GM19463 (cell line): ENCODE measurements at regions not wholly inside any gene's neighbourhood (a gene's known extent, or its start where the extent isn't known, plus 50 kb on each side); places are given as distances from the start of the nearest gene placed in this dataset.

Experiments used
- ATAC-seq: cut with Tn5 transposase; IDR thresholded peaks from one replicate; pipeline ENCODE4 v1.9.1; 2021; ENCODE audit warnings: mild to moderate bottlenecking, moderate library complexity; ENCODE audit not compliant: unreplicated experiment

DNA sequence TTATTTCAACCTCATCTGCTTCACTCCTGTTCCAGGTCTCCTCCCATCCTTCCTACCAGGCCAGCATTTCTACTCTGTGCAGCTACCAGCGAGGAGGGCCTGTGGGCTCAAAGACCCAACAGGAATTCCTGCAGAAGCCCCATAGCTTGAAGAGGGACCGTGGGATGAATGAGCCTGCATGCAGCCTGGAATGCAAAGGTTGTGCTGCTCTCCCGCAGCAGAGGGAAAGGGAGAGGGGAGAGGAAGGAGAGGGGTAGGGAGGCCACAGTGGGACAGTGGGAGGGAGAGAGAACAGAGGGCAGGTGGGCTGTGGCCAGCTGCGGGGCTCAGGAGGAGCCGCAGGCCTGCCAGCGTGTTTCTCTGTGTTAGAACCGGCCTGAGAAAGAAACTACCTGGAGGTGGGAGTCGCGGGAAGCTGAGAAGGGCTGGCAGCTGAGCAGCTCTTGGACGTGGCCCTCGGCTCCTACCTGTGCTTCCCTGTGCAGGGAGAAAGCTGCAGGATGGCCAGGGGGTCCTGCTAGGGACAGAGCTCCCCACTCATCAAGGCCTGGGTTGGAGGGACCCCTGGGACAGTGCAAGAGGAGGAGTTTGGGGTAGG is 66.1 kb upstream of the MLN start:
- no peak for ATAC-seq

DNA sequence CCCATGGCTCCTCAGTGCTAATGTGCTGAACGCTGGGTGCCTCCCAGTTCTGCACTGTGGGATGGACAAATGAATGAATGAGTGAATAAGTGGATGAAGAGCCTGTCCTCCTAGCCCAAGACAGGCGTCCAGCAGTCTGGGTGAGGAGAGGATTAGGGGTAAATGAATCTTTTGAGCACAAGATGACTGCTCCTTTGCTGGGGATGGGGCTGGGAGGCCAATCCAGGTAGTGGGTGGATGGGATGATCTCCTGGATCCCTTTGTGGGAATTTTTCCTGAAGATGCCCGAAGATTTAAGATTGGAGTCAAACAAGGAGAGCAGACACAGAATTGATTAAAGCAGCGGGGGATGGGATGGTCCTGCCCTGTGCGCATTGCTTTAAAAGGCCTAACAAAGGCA is 65.3 kb upstream of the MLN start:
- no peak for ATAC-seq

DNA sequence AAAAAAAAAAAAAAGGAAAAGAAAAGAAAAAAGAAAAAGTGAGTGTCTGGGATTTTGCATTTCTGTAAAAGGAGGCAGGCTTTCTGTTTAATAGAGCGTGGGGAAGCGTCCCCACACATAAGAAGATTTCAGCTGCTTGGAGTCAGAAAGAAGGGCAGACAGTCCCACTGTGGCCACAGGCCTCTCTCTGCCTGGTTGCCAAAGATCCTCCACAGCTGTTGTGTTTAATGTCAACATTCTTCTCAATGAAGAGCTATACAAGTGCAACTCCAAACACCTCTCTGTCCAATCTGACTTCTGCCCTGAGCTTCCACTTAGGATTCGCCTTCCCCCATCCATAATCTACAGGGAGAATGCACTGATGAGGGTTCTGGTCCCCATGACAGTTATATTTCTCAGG is 64.3 kb upstream of the MLN start:
- no peak for ATAC-seq

DNA sequence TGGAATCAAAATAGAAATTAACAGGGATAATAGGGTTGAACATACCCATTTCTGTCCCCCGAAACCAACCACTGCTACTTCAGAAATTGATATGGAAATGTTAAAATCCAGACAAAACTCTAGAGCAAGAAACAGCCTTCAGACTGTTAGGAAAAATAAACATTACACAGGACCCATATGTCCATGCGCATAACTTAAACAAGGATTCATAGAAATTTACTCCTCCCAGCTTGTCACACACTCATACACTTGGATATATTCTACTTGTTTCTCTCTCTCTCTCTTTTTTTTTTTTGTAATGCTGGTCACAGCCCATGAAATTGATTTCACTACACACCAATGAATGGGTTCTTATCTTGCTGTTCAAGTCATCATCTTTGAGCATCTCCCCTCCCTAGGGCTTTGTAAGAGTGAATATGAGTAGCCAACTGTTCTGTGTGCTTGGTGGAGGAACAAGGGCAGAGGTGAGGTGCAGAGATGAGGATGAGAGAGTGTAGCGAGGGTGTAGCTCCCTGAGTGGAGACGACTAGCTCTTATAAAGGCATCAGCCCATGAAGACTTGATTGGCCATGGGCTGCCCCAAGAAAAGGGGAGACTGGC is 61.8 kb upstream of the MLN start:
- no peak for ATAC-seq

DNA sequence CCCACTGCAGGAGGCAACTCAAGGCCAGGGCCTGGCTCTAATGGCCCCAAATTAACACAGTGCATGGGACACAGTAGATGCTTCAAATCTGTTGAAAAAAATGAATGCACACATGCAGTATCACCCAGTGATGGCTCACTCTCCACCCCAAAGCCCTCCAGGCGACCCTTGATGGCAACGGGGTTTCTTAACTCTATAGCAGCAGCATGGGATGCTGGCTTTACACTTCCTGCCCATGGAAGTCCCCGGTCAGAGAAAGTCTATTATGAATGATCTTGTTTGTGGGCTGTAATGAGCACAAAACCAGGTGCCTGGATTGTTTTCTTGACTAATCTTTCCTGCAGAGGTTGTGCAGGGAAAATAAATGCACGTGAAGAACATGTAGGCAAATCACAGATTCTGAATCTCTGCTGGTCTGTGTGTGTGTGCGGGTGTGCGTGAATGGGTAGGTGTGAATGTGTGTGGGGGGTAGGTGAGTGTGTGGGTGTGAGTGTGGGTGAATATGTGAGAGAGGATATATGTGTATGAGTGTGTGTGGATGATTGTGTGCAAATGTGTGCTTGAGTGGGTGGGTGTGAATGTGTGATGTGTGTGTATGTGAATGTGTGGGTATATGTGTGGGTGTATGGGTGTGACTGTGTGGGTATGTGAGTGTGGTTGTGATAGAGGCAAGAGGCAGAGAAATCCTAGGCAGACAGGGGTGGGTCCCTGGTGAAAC is 60.1 kb upstream of the MLN start:
- ATAC-seq = no peak

DNA sequence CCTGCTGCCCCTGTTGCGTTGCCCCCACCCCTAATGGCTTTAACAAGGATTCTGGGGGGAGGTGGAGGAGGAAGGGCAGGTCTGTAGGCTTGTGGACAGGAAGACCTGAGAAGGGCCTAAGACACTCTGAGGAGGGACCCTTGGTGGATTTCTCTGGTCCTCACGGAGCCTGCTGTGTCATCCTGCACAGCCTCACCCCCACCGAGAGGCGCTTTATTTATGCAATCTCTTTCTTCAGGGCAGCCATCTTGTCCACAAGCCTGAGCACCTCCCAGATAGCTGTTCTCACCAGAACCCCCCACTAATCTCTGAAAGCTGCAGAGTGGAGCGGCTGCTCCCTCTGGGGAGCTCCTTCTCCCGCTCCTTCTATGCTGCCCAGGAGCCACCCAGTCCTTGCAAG is 59.3 kb upstream of the MLN start:
- ATAC-seq = no peak

DNA sequence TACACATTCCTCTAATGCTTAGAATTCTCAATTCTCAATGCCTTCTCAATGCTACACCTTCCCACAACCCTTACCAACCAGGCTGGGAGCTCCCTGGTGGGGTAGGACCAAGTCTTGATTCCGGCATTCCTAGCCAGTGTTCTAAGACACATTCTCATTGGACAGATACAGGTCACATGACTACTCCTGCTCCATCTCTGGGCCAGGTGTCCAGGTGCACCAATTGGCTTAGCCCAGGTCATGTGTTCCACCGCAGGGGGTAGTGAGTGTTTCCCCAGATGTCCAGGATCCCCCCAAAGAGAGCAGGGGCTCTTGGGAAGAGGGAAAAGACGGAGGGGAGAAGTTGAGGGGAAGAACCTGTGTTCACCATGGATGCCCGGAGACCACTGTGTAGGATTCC is 58.7 kb upstream of the MLN start:
- ATAC-seq = no peak

DNA sequence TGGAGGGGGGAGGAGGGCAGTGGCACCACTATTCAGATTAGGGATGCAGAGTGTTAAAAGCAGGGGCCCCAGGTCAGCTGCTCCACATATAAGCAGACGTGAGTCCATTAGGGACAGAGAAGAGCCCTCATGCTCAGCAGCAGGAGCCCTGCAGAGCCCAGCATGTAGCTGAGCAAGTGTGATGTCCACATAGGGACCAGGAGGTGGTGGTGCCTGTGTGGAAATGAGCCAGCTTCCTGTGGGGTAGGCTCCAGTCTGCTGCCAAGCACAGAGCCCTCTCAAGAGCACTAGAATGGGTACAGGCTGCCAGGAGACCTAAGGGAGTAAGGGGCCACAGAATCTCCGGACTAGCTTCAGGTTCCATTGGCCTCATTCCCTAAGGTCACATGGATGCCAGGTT is 57.9 kb upstream of the MLN start:
- no peak for ATAC-seq

DNA sequence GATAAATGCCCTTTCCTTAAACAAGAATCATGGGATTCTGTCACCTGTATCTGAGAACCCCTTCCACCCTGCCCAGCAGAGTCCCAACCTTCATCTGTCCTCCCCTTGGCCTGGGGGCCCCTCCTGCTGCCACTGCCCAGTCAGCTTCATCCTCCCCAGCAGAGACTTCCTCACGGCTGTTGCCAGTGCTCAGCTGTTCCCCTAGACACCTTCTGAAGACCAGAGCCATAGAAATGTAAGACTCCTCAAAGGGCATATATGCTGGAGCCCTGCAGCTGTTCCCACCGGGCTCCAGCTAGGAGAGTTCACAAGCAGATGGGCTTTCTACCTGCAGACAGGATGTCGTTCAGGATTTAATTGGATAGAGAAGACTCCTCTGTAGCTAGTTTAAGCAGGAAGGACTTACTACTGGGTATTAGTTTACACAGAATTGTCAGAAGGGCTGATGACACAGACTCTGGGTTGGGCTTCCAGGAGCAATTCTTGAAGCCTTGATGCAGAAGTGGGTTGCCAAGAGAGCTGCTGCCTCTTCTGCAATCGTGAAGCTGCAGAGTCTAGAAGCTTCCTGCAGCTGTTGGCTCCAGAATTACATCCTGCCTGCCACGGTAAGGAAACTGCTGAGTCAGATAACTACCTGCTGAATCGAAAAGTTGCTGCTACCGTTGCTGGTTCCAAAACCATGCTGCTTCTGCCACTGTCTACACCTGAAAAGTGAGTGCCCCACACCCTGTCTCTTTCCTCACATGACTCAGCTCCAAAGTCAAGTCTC is 57.1 kb upstream of the MLN start:
- ATAC-seq = no peak

DNA sequence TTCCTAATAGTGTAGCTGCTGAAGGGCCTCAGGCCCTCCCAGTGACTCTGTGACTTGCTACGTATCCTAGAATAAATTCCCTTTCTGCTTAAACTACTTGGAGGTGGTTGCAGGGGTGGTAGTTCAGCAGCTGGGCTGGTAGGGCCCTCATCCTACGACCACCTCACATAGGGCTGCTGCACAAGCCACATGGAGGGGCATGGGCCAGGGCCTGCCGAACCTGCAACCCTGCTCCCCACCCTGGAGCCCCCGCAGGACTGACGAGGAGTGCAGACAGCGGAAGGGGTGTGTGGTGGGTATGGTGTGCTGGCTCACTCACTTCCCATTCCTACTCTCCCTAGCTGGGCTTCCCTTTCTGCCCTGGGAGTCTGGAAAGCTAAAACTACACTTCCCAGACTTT is 56.2 kb upstream of the MLN start:
- no peak for ATAC-seq

DNA sequence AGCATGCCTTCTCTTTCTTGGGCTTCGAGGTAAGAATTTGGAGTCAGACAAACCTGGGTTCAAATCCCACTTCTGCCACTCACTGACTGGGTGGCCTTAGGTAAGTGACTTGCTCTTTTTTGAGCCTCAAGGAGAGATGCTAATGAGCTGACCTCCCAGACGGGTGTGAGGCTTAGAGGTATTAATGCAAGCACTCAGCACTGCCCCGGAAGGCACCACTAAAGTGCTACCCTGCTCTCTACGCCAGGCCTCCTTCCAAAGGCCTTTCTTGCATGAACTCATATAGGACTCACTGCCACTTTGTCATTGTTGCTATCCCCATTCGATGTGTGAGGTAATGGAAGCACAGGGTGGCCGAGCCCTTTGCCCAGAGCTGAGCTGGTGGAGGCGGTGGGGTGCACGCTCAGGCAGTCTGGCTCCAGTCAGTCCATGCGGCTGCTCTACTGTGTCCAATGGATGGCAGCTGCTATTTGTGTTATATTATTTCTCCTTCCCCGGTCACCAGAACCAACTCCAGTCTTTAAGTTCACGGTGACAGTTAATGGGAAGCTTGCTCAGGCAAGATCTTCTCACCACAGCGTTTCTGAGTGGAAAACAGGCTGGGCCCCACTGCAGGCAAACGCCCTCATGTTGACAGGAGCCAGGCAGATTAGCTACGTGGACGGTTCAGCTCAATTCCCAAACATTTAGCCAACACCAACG is 55.2 kb upstream of the MLN start:
- no peak for ATAC-seq

DNA sequence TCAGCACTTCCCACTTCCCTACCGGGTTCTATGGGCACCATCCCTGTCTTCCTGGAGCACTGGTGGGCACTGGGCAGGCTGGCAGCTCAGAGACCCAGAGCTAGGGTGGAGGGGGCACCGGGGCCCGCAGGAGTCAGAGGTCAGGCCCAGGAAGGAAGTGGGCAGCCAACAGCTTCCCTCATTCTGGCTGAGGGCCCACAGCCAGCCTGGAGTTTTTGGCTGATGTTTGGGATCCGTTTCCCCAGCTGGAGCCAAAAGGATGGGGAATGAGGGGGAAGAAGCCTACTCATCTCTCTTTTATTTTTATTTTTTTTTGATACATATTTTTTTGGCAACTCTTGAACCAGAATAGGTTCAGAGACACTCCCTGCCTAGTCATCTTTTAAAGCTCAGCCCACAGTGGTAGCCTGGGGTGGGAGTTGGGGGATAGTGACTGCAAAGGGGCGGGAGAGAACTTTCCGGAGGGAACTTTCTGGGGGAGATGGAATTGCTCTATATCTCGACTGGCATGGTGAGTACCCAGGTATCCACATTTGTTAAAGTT is 54.2 kb upstream of the MLN start:
- ATAC-seq = no peak

DNA sequence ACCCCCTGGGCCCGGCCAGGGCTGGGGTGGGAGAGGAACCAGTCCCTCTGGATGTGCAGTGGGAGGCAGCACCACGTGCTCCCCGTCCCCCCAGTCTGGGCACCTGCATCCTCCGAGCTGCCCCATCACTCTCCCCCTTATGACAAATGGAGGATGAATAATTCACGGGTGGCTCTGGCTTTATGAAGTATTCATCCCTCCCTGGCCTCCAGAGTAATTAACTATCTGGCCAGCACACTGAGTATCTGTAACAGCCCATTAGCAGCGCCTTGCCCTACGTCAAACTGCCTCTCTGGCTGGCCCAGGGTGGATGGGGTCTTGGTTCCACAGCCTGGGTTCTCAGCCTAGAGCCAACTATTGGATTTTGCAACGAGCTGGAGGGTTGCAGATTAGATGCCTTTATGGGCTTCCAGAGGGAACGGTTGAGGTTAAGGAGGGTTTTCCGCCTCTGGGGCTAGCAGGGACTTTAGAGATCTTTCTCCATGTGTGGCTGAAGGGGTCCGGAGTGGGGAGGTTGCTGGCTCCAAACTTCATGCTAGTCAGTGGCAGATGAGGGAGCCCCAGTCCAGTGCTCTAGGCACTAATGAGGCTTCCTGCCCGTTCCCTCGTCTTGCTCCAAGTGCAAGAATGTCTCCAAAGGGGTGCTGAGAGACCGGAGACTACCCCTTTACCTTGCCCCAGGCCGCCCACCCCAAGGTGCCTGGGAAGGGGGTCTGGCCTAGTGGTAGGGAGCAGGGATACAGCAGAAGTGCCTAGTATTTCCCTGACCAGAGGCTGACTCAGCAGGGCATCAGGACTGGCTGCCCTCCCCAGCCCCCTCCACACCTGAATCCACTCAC is 53.5 kb upstream of the MLN start:
- no peak for ATAC-seq

DNA sequence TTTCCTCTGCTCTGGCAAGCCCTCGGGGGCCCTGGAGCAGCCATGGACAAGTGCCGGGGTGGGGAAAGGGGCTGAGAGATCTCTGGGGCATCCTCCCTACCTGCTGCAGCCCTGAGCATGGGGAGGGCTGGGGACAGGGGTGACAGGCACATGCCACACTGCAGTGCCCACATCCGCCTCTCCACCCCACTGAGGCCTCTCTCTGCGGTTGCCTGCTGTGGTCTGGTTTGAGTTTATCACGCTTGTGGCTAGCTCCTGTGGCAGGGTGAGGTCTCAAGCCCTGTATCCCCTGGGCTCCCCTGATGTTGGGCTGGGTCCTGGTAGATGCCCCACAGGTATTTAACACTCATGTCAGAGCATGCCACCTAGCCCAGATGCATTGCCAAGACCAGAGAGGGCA is 52.9 kb upstream of the MLN start:
- ATAC-seq = peak; percentile 87

DNA sequence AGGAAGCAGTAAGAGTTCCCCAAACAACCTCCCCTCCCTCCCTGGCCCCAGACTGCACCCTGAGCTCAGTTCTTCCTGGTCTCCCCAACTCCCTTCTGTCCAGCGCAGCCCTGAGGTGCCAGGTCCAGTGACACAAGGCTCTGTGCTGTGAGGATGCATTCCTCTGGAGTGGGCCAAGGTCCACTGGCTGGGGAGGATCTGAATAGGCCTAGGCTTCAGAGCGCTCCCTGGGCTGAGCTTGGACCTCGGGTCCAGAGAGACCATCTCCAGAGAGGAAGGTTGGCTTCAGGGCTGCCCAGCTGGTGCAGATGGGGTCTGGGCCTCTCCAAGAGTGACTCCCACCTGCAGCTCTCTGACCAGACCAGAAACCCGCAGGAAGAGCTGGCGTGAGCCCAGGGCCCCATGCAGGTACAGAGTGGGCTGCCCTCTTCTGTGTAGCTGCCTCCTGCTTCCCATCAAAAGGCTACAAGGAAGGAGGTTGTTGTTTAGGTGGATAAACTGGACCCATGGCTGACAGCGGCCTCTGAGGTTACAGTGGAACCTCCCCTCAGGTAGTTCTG is 52.3 kb upstream of the MLN start:
- no peak for ATAC-seq

DNA sequence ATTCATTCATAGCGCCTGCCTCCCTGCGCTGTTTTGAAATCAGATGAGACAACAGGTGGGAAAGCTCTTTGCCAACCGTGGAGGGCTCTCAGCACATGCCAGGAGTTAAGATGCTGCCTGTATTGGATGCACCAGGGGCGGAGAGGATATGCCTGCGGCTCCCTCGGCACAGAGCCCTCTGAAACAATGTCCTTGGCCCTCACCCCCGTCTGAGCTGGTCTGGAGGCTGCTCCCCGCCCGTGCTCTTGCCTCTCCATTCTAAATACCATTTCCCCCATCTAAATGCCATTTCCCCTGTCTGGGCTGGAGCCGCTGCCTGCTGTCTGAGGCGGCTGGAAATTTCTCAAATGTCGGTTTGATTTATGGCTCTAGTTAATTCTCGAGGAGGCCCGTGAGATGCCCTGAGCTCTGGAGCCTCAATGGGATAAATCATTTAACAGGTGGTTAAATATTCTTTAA is 50.8 kb upstream of the MLN start:
- no peak for ATAC-seq

DNA sequence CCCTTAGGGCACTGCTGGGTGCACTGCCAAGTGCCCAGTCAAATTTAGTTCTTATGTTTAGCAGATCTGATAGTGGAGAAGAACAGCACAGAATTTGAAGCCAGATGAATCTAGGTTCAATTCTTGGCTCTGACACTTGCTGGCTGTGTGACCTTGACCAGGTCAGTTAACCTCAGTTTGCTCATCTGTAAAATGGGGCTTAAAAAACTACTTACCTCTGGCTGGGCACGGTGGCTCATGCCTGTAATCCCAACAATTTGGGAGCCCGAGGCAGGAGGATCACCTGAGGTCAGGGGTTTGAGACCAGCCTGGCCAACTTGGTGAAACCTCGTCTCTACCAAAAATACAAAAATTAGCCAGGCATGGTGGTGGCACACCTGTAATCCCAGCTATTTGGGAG is 49.9 kb upstream of the MLN start:
- no peak for ATAC-seq
